B cell (primary cell): ENCODE measurements at regions not wholly inside any gene's neighbourhood (a gene's known extent, or its start where the extent isn't known, plus 50 kb on each side); places are given as distances from the start of the nearest gene placed in this dataset.

ENCODE experiments used
- ATAC-seq: fragments of 200-7000 bp; cut with Tn5 transposase; one replicate; pipeline ENCODE4 v1.10.0; 2021; ENCODE audit warnings: low read depth, mild to moderate bottlenecking, moderate number of reproducible peaks, moderate library complexity
- CTCF ChIA-PET: fragments of 350-600 bp; sonication (Branson Sonifier 250); formaldehyde crosslinking; loops from one replicate; lab custom pipeline; 2021; ENCODE audit warnings: antibody characterized with exemption, inconsistent platforms; lab: Charles Lee
- POLR2A ChIA-PET: fragments of 350-600 bp; sonication (Branson Sonifier 250); formaldehyde crosslinking; loops from one replicate; lab custom pipeline; 2021; ENCODE audit warnings: antibody characterized with exemption; lab: Charles Lee
- DNase-seq: peaks from one replicate; pipeline ENCODE4 v3.0.0; 2013
- H2AFZ ChIP-seq: 2 replicates; pipeline ENCODE4 v1.6.1; 2012; ENCODE audit warnings: mild to moderate bottlenecking, low read depth, low read length; ENCODE audit not compliant: insufficient read depth, poor library complexity, severe bottlenecking
- H3K27ac ChIP-seq, 2 donors: 1 replicate in 1 of 2; 2 replicates in 1 of 2; pipeline ENCODE4 v1.5.1; 2012 to 2013; ENCODE audit warnings: low read length in 2 of 2, mild to moderate bottlenecking in 2 of 2, moderate library complexity in 1 of 2
- H3K27me3 ChIP-seq, 4 experiments: fragments of 200-600 bp in 1 of 4; sonication (generic) in 1 of 4; replicated peaks in 1 of 4; 1 replicate in 2 of 4; 2 replicates in 2 of 4; pipeline versions ENCODE4 v1.6.1 to v1.7.0; 2013 to 2016; ENCODE audit warnings: low read length in 3 of 4, mild to moderate bottlenecking in 2 of 4, mixed read lengths in 1 of 4, moderate library complexity in 1 of 4; ENCODE audit not compliant: insufficient read depth in 4 of 4, control insufficient read depth in 3 of 4; ENCODE audit errors: control extremely low read depth in 1 of 4
- H3K36me3 ChIP-seq, 2 experiments: replicated peaks in 1 of 2; 1 replicate in 1 of 2; 2 replicates in 1 of 2; pipeline versions ENCODE4 v1.6.1 to v1.7.1; 2013; ENCODE audit warnings: low read length in 1 of 2; ENCODE audit not compliant: insufficient read depth in 2 of 2, control insufficient read depth in 1 of 2; ENCODE audit errors: control extremely low read depth in 1 of 2, extremely low read depth in 1 of 2
- H3K4me1 ChIP-seq, 2 donors: fragments of 200-600 bp in 1 of 2; sonication (generic) in 1 of 2; 1 replicate in 1 of 2; 2 replicates in 1 of 2; pipeline versions ENCODE4 v1.5.1 to v1.6.1; 2013 to 2017; ENCODE audit warnings: low read length in 2 of 2; ENCODE audit not compliant: control insufficient read depth in 2 of 2, insufficient read depth in 2 of 2
- H3K4me2 ChIP-seq: replicated peaks from 2 replicates; pipeline ENCODE3; 2012; ENCODE audit warnings: mild to moderate bottlenecking, low read depth, low read length; ENCODE audit not compliant: poor library complexity, severe bottlenecking
- H3K4me3 ChIP-seq, 5 experiments: fragments of 200-600 bp in 1 of 5; sonication (generic) in 1 of 5; 1 replicate in 3 of 5; 2 replicates in 2 of 5; pipeline versions ENCODE4 v1.5.1 to v1.7.0; 2011 to 2016; ENCODE audit warnings: low read length in 4 of 5, mild to moderate bottlenecking in 4 of 5, low read depth in 2 of 5, control low read depth in 1 of 5, moderate library complexity in 1 of 5; ENCODE audit not compliant: insufficient read depth in 1 of 5; ENCODE audit errors: control extremely low read depth in 1 of 5, extremely low read depth in 1 of 5
- H3K79me2 ChIP-seq: fragments of 200-600 bp; sonication (generic); one replicate; pipeline ENCODE4 v1.6.0; 2016; ENCODE audit warnings: low read length; ENCODE audit not compliant: control insufficient read depth, insufficient read depth
- H3K9ac ChIP-seq: fragments of 200-600 bp; sonication (generic); 2 replicates; pipeline ENCODE4 v1.6.1; 2017; ENCODE audit warnings: mild to moderate bottlenecking, low read length, moderate library complexity
- H3K9me3 ChIP-seq, 3 donors: one replicate each; pipeline versions ENCODE4 v1.6.1 to v1.7.1; 2013; ENCODE audit warnings: low read length in 2 of 3; ENCODE audit not compliant: control insufficient read depth in 2 of 3, insufficient read depth in 1 of 3; ENCODE audit errors: control extremely low read depth in 1 of 3
- H4K20me1 ChIP-seq: 2 replicates; pipeline ENCODE4 v1.6.0; 2012; ENCODE audit warnings: mild to moderate bottlenecking, low read length; ENCODE audit not compliant: insufficient read depth, control insufficient read depth, poor library complexity, severe bottlenecking
- H3K27ac Mint-ChIP-seq: one replicate; pipeline ENCODE4 v1.8.0; 2021; ENCODE audit warnings: mixed read lengths
- H3K27me3 Mint-ChIP-seq: one replicate; pipeline ENCODE4 v1.8.0; 2021; ENCODE audit warnings: mixed read lengths
- H3K4me1 Mint-ChIP-seq: one replicate; pipeline ENCODE4 v1.8.0; 2021; ENCODE audit warnings: mixed read lengths
- H3K4me3 Mint-ChIP-seq: one replicate; pipeline ENCODE4 v1.8.0; 2021; ENCODE audit warnings: mixed read lengths
- H3K9me3 Mint-ChIP-seq: one replicate; pipeline ENCODE4 v1.8.0; 2022; ENCODE audit warnings: mixed read lengths; ENCODE audit not compliant: insufficient read depth
- EZH2 ChIP-seq: IDR thresholded peaks from 2 replicates; pipeline ENCODE4 v1.6.1; 2012; ENCODE audit warnings: borderline replicate concordance, low read depth, mild to moderate bottlenecking, moderate library complexity, low read length; ENCODE audit not compliant: insufficient read depth, poor library complexity, severe bottlenecking
- WGBS: methylation state at CpG from one replicate; pipeline ENCODE4 v1.1.5; 2013; ENCODE audit warnings: missing lambda C conversion rate; ENCODE audit not compliant: insufficient coverage; 5-methylcytosine and 5-hydroxymethylcytosine counted together
- intact Hi-C: fragments of 100-400 bp; cut with micrococcal nuclease; formaldehyde crosslinking; loops from one replicate; pipeline ENCODE4 v1.10.0; 2022
- TF ChIP-seq, protein P1 (sequence below): fragments of 200-600 bp; IDR thresholded peaks from one replicate; pipeline ENCODE4 v1.8.0; 2022; ENCODE audit warnings: antibody characterized with exemption, mild to moderate bottlenecking

DNA sequence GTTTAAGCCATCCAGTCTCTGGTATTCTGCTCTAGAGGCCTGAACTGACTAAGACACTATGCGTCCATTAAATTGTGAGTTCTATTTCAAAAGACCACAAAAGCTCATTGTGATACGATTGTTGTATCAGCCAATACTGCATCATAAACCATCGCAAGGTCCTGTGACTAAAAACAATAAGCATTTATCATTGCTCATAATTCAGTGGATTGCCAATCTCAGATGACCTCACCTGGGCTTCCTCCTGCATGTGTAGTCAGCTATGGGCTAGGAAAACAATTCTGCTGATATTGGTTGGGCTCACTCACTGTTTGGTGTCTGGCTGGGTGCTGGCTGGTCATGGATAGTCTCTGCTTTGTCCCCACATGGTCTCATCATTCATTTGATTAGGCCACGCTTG lies 592.7 kb upstream of the BTBD3 start:
- ChIA-PET CTCF (no interaction called here), POLR2A (no interaction called here)
- DNase-seq = no peak
- TF ChIP-seq, protein P1, sequence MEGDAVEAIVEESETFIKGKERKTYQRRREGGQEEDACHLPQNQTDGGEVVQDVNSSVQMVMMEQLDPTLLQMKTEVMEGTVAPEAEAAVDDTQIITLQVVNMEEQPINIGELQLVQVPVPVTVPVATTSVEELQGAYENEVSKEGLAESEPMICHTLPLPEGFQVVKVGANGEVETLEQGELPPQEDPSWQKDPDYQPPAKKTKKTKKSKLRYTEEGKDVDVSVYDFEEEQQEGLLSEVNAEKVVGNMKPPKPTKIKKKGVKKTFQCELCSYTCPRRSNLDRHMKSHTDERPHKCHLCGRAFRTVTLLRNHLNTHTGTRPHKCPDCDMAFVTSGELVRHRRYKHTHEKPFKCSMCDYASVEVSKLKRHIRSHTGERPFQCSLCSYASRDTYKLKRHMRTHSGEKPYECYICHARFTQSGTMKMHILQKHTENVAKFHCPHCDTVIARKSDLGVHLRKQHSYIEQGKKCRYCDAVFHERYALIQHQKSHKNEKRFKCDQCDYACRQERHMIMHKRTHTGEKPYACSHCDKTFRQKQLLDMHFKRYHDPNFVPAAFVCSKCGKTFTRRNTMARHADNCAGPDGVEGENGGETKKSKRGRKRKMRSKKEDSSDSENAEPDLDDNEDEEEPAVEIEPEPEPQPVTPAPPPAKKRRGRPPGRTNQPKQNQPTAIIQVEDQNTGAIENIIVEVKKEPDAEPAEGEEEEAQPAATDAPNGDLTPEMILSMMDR = no peak
- no peak for TF ChIP-seq EZH2
- Histone ChIP-seq H4K20me1 (no peaks in the 10 kb centered on the region), H3K9me3 (peaks cover 0 to 2% (median 0%) of the 10 kb centered on the region in 3 donors), H3K79me2 (no peaks in the 10 kb centered on the region), H3K27me3 (no peaks in the 10 kb centered on the region), H3K27ac (no peak overlapping the region), H3K4me1 (no peaks in the 10 kb centered on the region), H3K9ac (no peak overlapping the region), H3K4me3 (no peak overlapping the region), H2AFZ (no peak overlapping the region), H3K36me3 (no peaks in the 10 kb centered on the region), H3K4me2 (no peak overlapping the region)
- H3K4me1 Mint-ChIP-seq = no peaks in the 10 kb centered on the region
- no peak for ATAC-seq
- no peaks in the 10 kb centered on the region for H3K27me3 Mint-ChIP-seq
- no peak overlapping the region for H3K27ac Mint-ChIP-seq
- intact Hi-C loops = no loop called here
- WGBS = 90% methylated on average over 3 of the region's 4 CpGs
- peaks cover 6% of the 10 kb centered on the region for H3K9me3 Mint-ChIP-seq
- no peak overlapping the region for H3K4me3 Mint-ChIP-seq

- Histone ChIP-seq H3K9ac (no peak overlapping the region), H3K9me3 (no peaks in the 10 kb centered on the region), H3K27ac (no peak overlapping the region), H3K36me3 (no peaks in the 10 kb centered on the region), H3K4me1 (no peaks in the 10 kb centered on the region), H3K4me3 (no peak overlapping the region), H3K79me2 (no peaks in the 10 kb centered on the region), H4K20me1 (no peaks in the 10 kb centered on the region), H2AFZ (no peak overlapping the region), H3K27me3 (no peaks in the 10 kb centered on the region), H3K4me2 (no peak overlapping the region)
- ChIA-PET CTCF (no interaction called here), POLR2A (no interaction called here)
- Mint-ChIP-seq H3K4me3 (no peak overlapping the region), H3K27me3 (no peaks in the 10 kb centered on the region), H3K27ac (no peak overlapping the region), H3K9me3 (peaks cover 5% of the 10 kb centered on the region), H3K4me1 (no peaks in the 10 kb centered on the region)
- ATAC-seq (no peak), DNase-seq (no peak)
- intact Hi-C loops = no loop called here
- TF ChIP-seq EZH2 = no peak
- TF ChIP-seq, protein P1 = no peak
- WGBS = 91% methylated on average over 4 of the region's 8 CpGs
Observed at GRCh38 chr20:11328839-11329238, 588.9 kb upstream of the BTBD3 start.
